GM19372 (cell line): ENCODE measurements at regions not wholly inside any gene's neighbourhood (a gene's known extent, or its start where the extent isn't known, plus 50 kb on each side); places are given as distances from the start of the nearest gene placed in this dataset.
"Not testable (repeated sequence)": the region's sequence is repeated elsewhere in the genome, so short reads cannot be mapped to it uniquely, and the experiment has no call there.

ENCODE experiments used
- ATAC-seq: cut with Tn5 transposase; IDR thresholded peaks from one replicate; pipeline ENCODE4 v1.9.1; 2021; ENCODE audit warnings: mild to moderate bottlenecking, low read depth, moderate library complexity; ENCODE audit not compliant: unreplicated experiment

DNA sequence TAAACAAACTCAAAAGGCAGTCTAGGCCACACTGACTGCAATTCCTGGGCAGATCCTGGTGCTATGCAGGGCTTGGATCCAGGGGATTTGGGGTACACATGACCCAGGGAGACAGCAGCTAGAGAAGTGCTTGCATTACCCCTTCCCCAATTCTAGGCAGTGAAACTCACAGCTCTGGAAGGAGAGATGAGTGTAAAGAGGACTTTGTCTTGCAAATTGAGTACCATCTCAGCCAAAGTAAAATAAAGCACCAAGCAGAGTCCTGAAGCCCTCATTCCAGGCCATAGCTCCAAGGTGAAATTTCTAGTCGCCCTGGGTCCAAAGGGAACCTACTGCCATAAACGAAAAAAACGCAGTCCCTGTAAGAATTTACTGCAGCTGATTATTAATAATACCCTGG, 644.9 kb upstream of the FLRT2 start:
- no peak for ATAC-seq

DNA sequence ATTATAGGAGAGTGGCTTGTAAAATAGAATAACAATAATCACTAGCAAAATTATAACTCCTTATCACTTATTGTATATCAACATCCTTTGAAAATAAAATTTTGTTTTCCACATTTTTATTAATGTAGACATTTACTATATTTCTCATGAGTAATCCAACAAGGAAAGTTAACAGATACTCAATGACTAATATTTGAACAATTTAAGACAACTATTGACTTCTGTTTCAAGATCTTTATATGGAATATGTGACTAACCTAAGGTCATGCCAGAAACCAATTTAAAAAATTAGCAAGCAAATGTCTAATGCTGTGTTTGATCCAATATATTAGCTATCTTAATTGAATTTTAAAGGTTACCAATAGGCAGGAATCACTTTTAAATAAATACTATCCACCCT, 638.5 kb upstream of the FLRT2 start:
- no peak for ATAC-seq

- ATAC-seq: no peak
These were observed 635.7 kb upstream of the FLRT2 start for GRCh38 chr14:84894254-84894653.

GRCh38 chr14:84922370-84922769, 607.6 kb upstream of the FLRT2 start:
- no peak for ATAC-seq

DNA sequence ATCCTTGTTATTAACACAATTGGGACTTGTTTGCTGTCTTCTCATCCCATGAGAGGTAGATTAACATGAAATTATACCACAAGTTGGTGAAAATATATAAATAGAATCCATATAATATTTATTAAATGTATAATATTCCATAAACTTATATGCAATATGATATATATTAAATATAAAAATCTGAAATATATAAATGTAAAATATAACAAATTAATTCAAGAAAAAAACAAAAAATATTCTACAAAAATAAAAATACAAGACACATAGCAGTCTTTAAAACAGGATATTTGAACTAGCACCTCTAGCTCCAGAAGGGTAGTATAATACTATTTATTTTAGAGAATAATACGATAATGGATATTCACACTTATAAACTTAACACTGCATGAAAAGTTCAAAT, 603.3 kb upstream of the FLRT2 start:
- ATAC-seq: no peak

DNA sequence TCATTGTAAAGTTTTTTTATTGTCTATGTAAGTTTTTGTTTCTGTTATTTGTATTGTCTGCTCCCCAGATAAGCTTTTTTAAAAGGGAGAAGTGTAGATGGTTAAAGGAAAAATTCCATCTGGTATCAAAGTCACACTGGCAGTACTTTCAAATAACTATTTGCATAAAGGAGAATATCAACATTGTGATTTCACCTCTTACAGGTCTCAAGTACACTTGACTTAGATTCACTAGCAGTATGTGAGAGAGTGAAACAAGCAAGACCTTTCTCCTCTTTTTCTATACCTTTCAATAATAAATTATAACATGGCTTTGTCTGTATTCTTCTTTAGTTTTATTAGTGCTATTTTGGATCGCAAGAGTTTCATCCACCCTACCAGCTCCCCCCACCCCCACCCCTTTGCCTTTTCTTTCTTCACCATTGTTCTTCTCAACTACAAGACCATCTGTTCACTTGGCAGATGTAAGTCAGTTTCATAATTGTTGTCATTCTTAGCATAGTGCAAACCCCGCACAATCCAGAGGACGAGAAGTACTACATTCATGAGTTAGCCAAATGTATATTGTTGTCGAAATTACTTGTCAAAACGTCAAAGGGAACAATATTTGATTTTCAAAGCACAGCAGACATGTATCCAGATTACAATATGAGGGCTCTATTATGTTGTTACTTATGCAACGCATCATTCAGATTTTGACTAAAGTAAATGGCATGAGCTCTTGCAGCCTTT, 602.7 kb upstream of the FLRT2 start:
- ATAC-seq: no peak

DNA sequence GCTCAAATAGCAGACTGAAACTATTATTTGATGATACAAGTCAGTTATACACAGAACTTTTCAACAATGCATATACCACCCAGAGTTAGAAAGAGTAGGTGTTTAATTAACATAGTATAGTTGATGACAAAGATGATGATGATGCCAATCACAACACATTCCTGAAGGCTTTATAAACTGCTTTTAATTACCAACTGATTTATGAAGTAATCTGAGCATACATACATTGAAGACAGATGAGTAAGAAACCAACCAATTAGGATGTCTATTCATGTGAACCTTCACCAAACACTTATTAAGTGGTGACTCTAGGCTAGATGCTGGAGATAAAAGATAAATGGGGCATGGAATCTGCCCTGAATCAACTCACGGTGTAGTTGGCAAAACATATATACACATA, 600.9 kb upstream of the FLRT2 start:
- no peak for ATAC-seq

DNA sequence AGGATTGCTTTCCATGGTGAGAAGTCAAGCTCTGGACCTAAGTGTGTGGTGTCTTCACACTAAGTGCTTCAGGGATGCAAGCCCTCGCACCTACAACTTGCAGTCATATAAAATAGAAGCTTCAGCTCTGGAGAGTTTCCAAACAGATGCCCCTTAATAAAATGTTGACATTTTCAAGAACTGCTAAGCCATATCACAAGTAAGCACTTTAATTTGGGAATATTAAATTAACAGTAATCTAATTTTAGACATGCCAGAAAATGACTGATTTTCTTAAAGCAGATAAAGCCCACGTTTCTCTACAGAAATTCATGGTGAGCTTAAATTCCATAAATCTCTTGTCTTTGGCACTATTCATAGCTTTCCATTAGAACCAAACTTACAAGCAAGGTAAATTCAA, 600.1 kb upstream of the FLRT2 start:
- no peak for ATAC-seq

DNA sequence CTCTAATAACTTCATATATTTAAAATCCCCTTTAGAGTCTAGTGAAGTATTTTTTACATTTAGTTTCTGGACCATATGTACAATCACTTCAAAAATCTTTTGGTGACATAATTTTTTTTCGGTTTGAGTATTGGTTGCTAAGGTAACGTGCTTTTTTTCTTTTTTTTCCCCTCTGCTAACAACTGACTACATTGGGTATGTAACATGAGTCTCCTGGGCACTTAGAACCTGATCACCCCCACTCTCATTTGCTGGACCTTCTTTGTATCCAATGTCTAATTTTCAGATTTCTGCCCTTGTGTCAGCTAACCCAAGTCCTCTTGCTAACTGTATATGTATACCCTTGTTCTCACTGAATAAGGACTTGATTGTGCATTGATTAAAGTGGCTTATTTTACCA, 592.9 kb upstream of the FLRT2 start:
- ATAC-seq: no peak

DNA sequence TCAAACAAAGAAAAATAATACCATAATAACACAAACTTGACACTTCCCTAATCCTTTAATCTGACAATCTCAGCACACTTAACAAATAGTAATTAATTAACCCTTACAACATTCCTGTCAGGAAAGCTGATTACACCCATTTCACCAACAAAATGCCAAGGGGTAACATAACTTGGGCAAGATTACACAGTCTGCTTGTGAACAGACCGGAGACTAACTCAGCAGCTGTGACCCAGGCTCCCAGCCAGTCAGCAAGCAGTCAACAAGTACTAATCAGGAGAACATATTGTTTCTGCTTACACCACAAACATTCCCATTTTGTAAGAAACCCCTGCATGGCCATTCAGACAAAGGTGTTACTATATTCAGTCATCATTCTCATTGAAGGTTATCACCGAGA, 592.5 kb upstream of the FLRT2 start:
- ATAC-seq: no peak

- not testable (repeated sequence) for ATAC-seq
These were observed 585.0 kb upstream of the FLRT2 start for GRCh38 chr14:84944901-84945300.

DNA sequence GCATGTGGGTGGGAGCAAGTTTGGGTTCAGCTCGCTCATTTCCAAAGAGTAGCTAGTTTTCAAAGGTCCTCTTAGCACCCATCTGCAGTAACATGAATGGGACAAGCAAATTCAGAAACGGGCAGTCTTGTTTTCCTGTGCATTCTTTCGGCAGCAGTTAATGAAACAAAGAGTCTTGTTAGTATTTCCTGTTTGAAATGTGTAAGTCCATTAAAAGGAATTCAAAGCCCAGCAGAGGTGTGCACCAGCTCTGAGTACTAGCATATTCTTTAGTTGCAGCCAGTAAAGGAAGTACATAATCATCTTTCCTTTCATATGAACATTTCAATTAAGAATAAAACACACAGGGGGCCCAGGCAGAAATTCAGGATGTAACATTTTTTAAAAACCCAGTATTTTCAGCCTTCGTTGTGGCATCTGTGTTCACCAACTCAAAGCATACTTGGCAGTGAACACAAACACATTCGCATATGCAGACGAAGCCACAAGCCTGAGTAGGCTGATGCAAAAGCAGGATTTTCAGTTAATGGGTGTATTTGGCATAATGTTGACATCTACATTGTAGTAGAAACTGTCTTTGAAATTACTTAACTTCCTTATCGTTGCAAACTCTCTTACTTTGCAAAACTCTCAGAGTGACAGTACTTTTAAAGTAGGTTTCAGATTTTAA, 570.0 kb upstream of the FLRT2 start:
- no peak for ATAC-seq

DNA sequence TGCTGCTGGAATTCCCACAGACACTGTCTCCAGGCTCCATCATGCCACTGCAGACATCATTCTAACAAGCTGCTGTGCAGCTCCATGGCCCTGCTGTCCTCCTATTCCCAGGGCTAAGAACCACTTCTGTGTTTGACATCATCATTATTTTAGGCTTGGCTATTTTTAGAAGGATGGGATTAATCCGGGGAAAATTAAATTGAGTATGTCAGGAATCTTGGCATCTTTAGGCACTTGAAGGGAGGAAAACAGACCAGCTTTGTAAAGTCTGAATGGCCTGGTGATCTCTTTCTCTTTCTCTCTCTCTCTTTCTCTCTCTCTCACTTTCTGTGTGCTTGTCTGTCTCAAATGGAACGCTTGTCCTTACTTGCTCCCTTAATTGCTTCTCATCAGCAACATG, 568.3 kb upstream of the FLRT2 start:
- no peak for ATAC-seq

DNA sequence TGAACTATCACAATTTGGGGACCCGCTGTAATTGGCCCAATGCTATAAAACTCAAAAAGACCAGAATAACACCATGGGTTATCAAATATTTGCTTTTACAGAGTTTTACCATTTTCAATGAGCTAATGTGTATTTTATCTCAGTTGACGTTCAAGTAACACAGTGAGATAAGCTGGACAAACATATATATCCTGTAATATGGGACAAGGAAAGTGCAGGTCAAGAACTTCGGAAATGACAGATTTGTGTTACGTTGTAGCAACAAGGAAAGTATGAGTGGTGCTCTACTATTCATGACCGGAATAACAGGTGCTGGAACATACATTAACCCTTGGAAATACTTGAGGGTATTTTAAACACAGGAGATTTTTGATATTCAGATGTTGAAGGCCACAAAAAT, 566.4 kb upstream of the FLRT2 start:
- no peak for ATAC-seq

- ATAC-seq: no peak
These were observed 564.7 kb upstream of the FLRT2 start for GRCh38 chr14:84965279-84965678.

GRCh38 chr14:84969501-84969900, 560.4 kb upstream of the FLRT2 start:
- no peak for ATAC-seq

- no peak for ATAC-seq
These were observed 554.6 kb upstream of the FLRT2 start for GRCh38 chr14:84975241-84975902.

DNA sequence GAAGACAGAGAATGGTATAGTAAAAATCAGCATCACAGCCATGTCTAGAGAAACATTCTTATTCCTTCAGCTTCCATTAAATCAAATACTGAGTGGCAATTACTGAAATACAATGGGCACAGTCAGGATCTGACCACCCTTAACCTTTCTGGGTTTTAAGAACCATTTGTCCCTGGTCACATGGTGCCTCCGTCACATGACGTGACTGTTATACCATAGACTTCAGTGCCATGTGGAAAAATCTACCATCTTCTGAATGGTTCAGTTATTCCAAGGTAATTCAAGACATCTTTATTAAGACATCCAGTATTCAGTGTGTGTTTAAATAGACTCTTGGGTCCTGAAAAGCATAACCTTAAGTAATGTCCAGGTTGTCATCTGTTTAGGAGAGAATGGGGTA, 553.1 kb upstream of the FLRT2 start:
- no peak for ATAC-seq

DNA sequence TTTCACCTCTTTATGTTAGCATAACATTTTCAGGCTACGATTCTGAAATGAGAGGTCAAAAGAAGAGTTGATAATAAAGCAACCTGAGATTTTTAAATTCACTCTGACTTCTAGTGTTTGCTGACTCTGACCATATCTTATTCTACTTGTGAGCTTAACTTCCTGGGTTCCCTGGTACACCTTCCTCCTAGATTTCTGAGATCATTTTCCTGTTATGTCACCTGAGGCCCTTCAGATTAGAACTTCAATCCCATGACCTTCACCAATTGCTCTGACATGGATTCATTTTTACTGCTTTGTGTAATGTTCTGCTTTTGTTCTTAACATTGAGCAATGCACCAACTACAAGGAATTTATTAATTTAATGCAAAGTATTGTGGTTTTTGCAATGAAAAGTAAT, 542.9 kb upstream of the FLRT2 start:
- ATAC-seq: no peak

DNA sequence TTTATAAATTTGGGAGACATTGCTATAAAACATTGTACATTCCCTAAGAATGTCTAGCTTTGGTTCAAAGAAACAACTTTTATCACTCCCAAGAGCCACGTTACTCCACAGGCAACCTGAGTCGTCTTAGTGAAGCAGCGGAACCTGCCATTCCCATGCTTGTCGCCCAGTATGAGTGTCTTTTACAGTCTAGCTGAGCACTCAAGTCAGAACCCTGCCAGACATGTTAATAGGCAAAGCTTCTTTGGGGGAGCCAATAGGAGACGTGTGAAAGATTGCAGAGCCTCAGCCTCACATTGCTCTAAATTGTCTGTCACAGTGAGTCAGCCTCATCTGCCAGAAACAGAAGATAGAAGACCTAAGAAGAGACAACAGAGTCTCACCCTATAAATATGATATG, 541.6 kb upstream of the FLRT2 start:
- ATAC-seq: no peak

DNA sequence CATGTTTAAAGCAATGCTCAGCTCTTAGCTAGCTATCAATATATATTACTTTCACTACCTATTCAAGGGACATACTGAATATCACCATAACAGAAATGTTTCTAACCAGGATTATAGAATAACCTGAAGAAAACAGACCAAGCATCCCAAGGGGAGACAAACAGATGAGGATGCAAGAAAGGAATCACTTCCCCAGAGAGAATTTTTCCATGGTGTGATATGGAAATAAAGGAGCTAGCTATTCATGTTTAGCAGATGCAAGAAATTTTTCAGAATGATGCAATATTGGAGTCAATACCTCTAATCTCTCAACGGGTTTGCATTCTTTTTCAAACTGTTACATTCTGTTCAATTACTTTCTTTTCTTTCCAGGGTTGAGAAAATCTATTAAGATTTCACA, 538.9 kb upstream of the FLRT2 start:
- ATAC-seq: no peak

GRCh38 chr14:84998216-84998615, 531.7 kb upstream of the FLRT2 start:
- ATAC-seq: no peak
